Neural progenitor cell (in vitro differentiated cells): ENCODE measurements at regions not wholly inside any gene's neighbourhood (a gene's known extent, or its start where the extent isn't known, plus 50 kb on each side); places are given as distances from the start of the nearest gene placed in this dataset.

ENCODE experiments used
- DNase-seq: peaks from one replicate; pipeline ENCODE4 v3.0.0-alpha.2; 2016; ENCODE audit warnings: low spot score
- H2AFZ ChIP-seq: fragments of 200-600 bp; sonication (generic); replicated peaks from 2 replicates; pipeline ENCODE4 v1.6.1; 2016; ENCODE audit warnings: antibody characterized with exemption
- H3F3A ChIP-seq: fragments of 200-600 bp; sonication (generic); 2 replicates; pipeline ENCODE4 v1.6.1; 2016; ENCODE audit warnings: antibody characterized with exemption, low read depth
- H3K27ac ChIP-seq: fragments of 200-600 bp; sonication (generic); 2 replicates; pipeline ENCODE4 v1.5.1; 2016; ENCODE audit warnings: mild to moderate bottlenecking
- H3K27me3 ChIP-seq: fragments of 200-600 bp; sonication (generic); 2 replicates; pipeline ENCODE4 v1.6.1; 2016; ENCODE audit warnings: mild to moderate bottlenecking, moderate library complexity
- H3K36me3 ChIP-seq: fragments of 200-600 bp; sonication (generic); 2 replicates; pipeline ENCODE4 v1.5.1; 2016
- H3K4me1 ChIP-seq: fragments of 200-600 bp; sonication (generic); 2 replicates; pipeline ENCODE4 v1.6.1; 2016; ENCODE audit warnings: mixed run types
- H3K4me2 ChIP-seq: fragments of 200-600 bp; sonication (generic); 2 replicates; pipeline ENCODE4 v1.6.1; 2016
- H3K4me3 ChIP-seq: fragments of 200-600 bp; sonication (generic); 2 replicates; pipeline ENCODE4 v1.5.1; 2016
- H3K79me2 ChIP-seq: fragments of 200-600 bp; sonication (generic); 2 replicates; pipeline ENCODE4 v1.6.1; 2016; ENCODE audit warnings: low read depth
- H3K9ac ChIP-seq: fragments of 200-600 bp; sonication (generic); 2 replicates; pipeline ENCODE4 v1.6.1; 2016
- H3K9me3 ChIP-seq: fragments of 200-600 bp; sonication (generic); 2 replicates; pipeline ENCODE4 v1.5.1; 2016; ENCODE audit warnings: low read depth
- H4K20me1 ChIP-seq: fragments of 200-600 bp; sonication (generic); 2 replicates; pipeline ENCODE4 v1.6.1; 2016; ENCODE audit warnings: low read depth
- H3K27ac Mint-ChIP-seq: 3 replicates; pipeline ENCODE4 v1.8.0; 2021; ENCODE audit warnings: mixed read lengths
- H3K27me3 Mint-ChIP-seq: 2 replicates; pipeline ENCODE4 v1.8.0; 2022; ENCODE audit warnings: low read depth, mild to moderate bottlenecking, inconsistent platforms, moderate library complexity, mixed read lengths; ENCODE audit not compliant: insufficient read depth
- H3K36me3 Mint-ChIP-seq: 3 replicates; pipeline ENCODE4 v1.8.0; 2021; ENCODE audit warnings: mixed read lengths
- H3K4me1 Mint-ChIP-seq: 3 replicates; pipeline ENCODE4 v1.8.0; 2021; ENCODE audit warnings: mixed read lengths
- H3K4me3 Mint-ChIP-seq: 3 replicates; pipeline ENCODE4 v1.8.0; 2021; ENCODE audit warnings: mild to moderate bottlenecking, moderate library complexity, mixed read lengths
- H3K9me3 Mint-ChIP-seq: 3 replicates; pipeline ENCODE4 v1.8.0; 2020; ENCODE audit warnings: mixed read lengths
- EZH2 ChIP-seq: fragments of 200-600 bp; sonication (generic); IDR thresholded peaks from 2 replicates; pipeline ENCODE4 v1.6.1; 2017; ENCODE audit warnings: antibody characterized with exemption, mild to moderate bottlenecking, moderate library complexity
- EZH2phosphoT487 ChIP-seq: fragments of 200-600 bp; sonication (generic); IDR thresholded peaks from 2 replicates; pipeline ENCODE4 v1.6.1; 2017; ENCODE audit warnings: antibody characterized with exemption
- TF ChIP-seq, protein P1 (sequence below): fragments of 200-600 bp; sonication (generic); IDR thresholded peaks from 2 replicates; pipeline ENCODE4 v1.5.1; 2017; ENCODE audit warnings: antibody characterized with exemption, mild to moderate bottlenecking

DNA sequence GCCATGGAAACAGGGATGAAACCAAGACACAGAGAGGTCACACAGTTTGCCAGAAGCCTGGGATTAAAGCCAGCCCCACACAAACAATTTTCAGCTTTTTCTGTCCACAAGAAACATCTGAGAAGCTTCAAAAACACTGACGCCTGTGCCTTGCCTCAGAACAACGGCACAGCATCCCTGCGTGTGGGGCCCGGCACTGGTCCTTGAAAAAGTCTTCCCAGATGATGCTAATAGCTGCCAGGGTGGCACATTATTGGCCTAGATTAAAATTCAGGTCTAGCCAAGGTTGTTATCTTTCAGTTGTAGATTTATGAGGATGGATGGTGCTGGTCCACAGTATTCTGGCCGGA, 321.4 kb downstream of the HAPSTR1 start:
- Mint-ChIP-seq H3K4me1 (peaks cover 17% of the 10 kb centered on the region), H3K27ac (peak overlapping the region; percentile 40), H3K36me3 (no peaks in the 10 kb centered on the region), H3K9me3 (no peaks in the 10 kb centered on the region), H3K27me3 (no peaks in the 10 kb centered on the region), H3K4me3 (no peak overlapping the region)
- no peaks in the 10 kb centered on the region for H4K20me1 ChIP-seq
- no peaks in the 10 kb centered on the region for H3K9me3 ChIP-seq
- H3F3A ChIP-seq: no peaks in the 10 kb centered on the region
- H3K36me3 ChIP-seq: no peaks in the 10 kb centered on the region
- DNase-seq: no peak
- peaks cover 3% of the 10 kb centered on the region for H3K4me1 ChIP-seq
- no peak overlapping the region for H3K4me3 ChIP-seq
- TF ChIP-seq, protein P1, sequence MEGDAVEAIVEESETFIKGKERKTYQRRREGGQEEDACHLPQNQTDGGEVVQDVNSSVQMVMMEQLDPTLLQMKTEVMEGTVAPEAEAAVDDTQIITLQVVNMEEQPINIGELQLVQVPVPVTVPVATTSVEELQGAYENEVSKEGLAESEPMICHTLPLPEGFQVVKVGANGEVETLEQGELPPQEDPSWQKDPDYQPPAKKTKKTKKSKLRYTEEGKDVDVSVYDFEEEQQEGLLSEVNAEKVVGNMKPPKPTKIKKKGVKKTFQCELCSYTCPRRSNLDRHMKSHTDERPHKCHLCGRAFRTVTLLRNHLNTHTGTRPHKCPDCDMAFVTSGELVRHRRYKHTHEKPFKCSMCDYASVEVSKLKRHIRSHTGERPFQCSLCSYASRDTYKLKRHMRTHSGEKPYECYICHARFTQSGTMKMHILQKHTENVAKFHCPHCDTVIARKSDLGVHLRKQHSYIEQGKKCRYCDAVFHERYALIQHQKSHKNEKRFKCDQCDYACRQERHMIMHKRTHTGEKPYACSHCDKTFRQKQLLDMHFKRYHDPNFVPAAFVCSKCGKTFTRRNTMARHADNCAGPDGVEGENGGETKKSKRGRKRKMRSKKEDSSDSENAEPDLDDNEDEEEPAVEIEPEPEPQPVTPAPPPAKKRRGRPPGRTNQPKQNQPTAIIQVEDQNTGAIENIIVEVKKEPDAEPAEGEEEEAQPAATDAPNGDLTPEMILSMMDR: no peak
- TF ChIP-seq EZH2phosphoT487 (no peak), EZH2 (no peak)
- no peak overlapping the region for H3K4me2 ChIP-seq
- no peaks in the 10 kb centered on the region for H3K79me2 ChIP-seq
- H3K27me3 ChIP-seq: no peaks in the 10 kb centered on the region
- H3K9ac ChIP-seq: no peak overlapping the region
- H3K27ac ChIP-seq: no peak overlapping the region
- H2AFZ ChIP-seq: no peak overlapping the region

GRCh38 chr16:9415545-9415944, 324.1 kb downstream of the HAPSTR1 start:
- Histone ChIP-seq H3K79me2 (no peaks in the 10 kb centered on the region), H3K27ac (no peak overlapping the region), H3K9me3 (no peaks in the 10 kb centered on the region), H4K20me1 (no peaks in the 10 kb centered on the region), H3K27me3 (no peaks in the 10 kb centered on the region), H2AFZ (no peak overlapping the region), H3F3A (no peaks in the 10 kb centered on the region), H3K4me1 (no peaks in the 10 kb centered on the region), H3K4me3 (no peak overlapping the region), H3K9ac (no peak overlapping the region), H3K4me2 (no peak overlapping the region), H3K36me3 (no peaks in the 10 kb centered on the region)
- no peak overlapping the region for H3K4me3 Mint-ChIP-seq
- peaks cover 7% of the 10 kb centered on the region for H3K4me1 Mint-ChIP-seq
- TF ChIP-seq, protein P1: no peak
- TF ChIP-seq EZH2: no peak
- TF ChIP-seq EZH2phosphoT487: no peak
- no peak overlapping the region for H3K27ac Mint-ChIP-seq
- no peaks in the 10 kb centered on the region for H3K27me3 Mint-ChIP-seq
- H3K9me3 Mint-ChIP-seq: no peaks in the 10 kb centered on the region
- DNase-seq: no peak
- no peaks in the 10 kb centered on the region for H3K36me3 Mint-ChIP-seq

DNA sequence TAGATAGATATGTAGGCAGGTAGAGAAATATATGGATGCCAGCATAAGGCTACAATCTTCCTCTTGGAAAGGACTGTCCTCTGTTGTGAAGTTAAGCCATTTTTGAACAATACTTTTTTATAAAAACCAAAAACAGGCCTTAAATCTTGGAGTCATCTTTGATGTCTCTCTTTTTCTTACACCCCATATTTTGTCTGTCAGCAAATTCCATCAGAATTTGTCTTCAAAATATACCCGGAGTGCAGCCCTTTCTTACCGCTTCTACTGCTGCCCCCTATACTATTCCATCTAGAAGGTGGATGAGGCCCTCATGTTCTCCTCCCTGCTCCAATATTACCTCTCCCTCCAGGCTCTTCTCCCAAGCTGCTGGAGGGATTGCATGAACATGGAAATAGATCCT, 326.5 kb downstream of the HAPSTR1 start:
- no peak for DNase-seq
- H3K9me3 ChIP-seq: no peaks in the 10 kb centered on the region
- Mint-ChIP-seq H3K36me3 (no peaks in the 10 kb centered on the region), H3K4me1 (peaks cover 2% of the 10 kb centered on the region), H3K27me3 (no peaks in the 10 kb centered on the region), H3K27ac (no peak overlapping the region), H3K4me3 (no peak overlapping the region), H3K9me3 (no peaks in the 10 kb centered on the region)
- H3K36me3 ChIP-seq: no peaks in the 10 kb centered on the region
- H3K79me2 ChIP-seq: no peaks in the 10 kb centered on the region
- H3K27ac ChIP-seq: no peak overlapping the region
- no peak overlapping the region for H3K4me3 ChIP-seq
- H4K20me1 ChIP-seq: no peaks in the 10 kb centered on the region
- H3F3A ChIP-seq: no peaks in the 10 kb centered on the region
- TF ChIP-seq EZH2: no peak
- TF ChIP-seq, protein P1: no peak
- TF ChIP-seq EZH2phosphoT487: no peak
- no peak overlapping the region for H3K9ac ChIP-seq
- H3K27me3 ChIP-seq: no peaks in the 10 kb centered on the region
- H2AFZ ChIP-seq: no peak overlapping the region
- no peak overlapping the region for H3K4me2 ChIP-seq
- H3K4me1 ChIP-seq: no peaks in the 10 kb centered on the region

DNA sequence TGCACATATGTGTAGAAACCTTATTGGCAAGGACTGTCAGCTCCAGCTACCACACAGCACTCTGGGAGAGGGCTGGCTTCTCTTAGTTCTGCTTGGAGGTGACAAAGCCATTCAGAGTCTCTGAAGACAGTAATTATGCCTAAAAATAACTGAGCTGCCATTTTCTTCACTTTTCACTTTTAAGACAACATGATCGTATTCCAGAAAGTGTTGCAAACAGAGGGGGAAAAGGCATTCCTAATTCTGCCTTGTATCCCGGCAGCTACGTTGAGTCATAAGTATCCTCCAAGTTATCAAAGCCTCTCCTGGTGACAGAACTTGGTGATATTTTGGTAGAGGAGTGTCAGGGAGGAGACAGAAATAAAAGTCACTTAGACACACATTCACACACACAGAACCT, 327.7 kb downstream of the HAPSTR1 start:
- no peak overlapping the region for H3K4me3 Mint-ChIP-seq

More for the DNA sequence above, 327.7 kb downstream of the HAPSTR1 start:
- Histone ChIP-seq H3K79me2 (no peaks in the 10 kb centered on the region), H3K36me3 (no peaks in the 10 kb centered on the region), H3K4me2 (no peak overlapping the region), H4K20me1 (no peaks in the 10 kb centered on the region), H3K9me3 (no peaks in the 10 kb centered on the region), H3F3A (no peaks in the 10 kb centered on the region), H3K4me1 (no peaks in the 10 kb centered on the region), H3K27me3 (no peaks in the 10 kb centered on the region), H3K27ac (no peak overlapping the region), H2AFZ (no peak overlapping the region), H3K4me3 (no peak overlapping the region), H3K9ac (no peak overlapping the region)
- Mint-ChIP-seq H3K36me3 (no peaks in the 10 kb centered on the region), H3K27ac (no peak overlapping the region), H3K4me1 (no peaks in the 10 kb centered on the region), H3K9me3 (no peaks in the 10 kb centered on the region), H3K27me3 (no peaks in the 10 kb centered on the region)
- no peak for TF ChIP-seq EZH2
- no peak for TF ChIP-seq EZH2phosphoT487
- TF ChIP-seq, protein P1: no peak
- DNase-seq: no peak
